GM21737 (cell line): ENCODE measurements at regions not wholly inside any gene's neighbourhood (a gene's known extent, or its start where the extent isn't known, plus 50 kb on each side); places are given as distances from the start of the nearest gene placed in this dataset.
A peak's percentile ranks its signal among the peaks of the same experiment; 100 is the strongest.

Experiments
- ATAC-seq: cut with Tn5 transposase; IDR thresholded peaks from one replicate; pipeline ENCODE4 v1.9.1; 2021; ENCODE audit warnings: mild to moderate bottlenecking, moderate library complexity; ENCODE audit not compliant: unreplicated experiment

DNA sequence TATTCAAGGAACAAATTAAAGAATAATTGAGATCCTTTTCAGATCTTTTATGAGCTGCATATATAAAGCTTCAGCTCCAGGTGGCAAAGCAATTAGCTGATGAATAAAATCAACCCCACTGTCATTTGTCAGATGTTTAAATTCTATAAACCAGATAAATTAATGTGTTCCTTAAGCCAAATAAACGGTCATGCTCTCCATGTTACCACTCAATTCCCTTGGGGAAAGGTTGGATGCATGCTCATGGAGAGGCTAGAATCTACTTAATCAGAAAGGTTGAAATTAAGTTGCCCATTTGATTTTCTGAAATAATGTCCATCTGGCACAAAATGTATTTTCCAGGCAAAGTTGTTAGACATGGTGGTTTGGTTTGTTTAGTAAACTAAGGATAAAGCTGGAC, 282.5 kb upstream of the SPRED2 start:
- ATAC-seq: no peak

DNA sequence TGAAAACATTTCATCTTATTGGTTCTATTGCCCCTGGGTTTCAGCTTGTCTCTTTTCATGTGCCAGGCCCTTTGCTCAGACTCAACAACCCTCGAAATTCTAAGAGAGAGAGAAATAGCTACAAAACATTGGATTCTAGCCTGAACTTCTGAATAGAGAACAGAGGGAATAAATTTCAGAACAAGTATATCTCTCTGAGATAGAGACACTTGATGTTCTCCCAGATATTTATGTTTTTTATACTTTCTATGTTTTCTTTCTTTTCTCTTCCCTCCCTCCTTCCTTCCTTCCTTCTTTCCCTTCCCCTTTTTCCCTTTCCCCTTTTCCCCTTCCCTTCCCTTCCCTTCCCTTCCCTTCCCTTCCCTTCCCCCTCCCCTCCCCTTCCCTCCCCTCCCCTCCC, 279.5 kb upstream of the SPRED2 start:
- ATAC-seq: no peak

DNA sequence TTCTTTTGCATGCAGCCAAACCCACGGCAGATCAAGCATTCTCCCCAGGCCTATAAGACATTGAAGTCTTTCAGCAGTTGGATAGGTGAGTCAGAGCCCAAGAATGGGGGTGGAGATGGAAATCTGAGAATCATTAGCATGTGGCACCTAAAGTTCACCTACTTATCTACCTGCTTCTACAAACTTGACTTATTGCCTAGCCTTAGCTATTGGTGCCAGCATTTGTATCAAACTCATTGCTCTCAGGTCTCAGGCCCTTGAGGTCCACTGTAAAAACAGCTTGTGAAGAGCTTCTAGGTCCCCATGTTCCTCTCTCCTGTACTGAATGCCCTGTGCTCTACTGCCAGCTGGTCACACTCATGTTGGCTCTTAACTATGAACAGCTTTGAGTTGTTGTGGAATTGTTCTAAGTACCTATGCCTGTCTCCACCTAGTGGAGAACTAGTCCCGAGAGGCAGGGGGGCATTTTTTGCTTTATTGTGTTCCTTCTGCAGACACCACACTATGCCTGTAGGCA, 278.4 kb upstream of the SPRED2 start:
- ATAC-seq: no peak

DNA sequence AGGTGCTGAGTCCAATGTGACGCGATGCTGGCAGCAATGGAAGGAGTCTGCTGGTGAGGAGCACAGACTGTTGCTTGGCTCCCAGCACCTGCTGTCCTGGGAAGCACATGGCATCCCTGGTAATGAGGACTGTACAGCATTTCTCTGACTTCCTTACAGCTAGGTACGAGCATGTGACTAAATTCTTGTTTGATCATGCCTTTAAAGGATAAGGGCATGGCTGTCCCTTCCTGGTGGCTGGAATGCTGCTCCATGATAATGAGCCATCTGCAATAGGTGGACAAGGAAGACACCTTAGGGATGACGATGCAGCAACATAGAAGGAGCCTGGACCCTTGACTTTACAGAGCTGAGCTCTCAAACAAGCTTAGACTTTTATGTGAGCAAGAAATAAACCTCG, 278.0 kb upstream of the SPRED2 start:
- no peak for ATAC-seq

DNA sequence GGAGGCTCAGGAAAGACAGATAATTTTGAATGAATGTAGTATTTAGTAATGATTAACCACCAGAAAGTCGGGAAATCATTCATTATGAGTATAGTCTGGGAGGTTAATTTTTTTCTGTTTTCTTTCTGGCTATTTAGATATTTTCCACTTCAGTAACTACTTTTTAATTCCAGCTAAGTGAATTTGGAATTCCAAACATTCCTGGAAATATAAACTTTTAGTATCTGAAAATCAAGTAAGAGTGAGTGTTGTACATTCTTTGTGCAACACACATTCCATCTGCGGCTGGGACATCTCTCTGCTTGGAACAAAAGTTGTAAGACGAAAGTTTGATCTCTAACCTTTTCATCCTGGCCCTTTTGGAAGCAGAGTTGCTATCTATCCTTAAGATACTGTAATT, 275.7 kb upstream of the SPRED2 start:
- ATAC-seq: no peak

DNA sequence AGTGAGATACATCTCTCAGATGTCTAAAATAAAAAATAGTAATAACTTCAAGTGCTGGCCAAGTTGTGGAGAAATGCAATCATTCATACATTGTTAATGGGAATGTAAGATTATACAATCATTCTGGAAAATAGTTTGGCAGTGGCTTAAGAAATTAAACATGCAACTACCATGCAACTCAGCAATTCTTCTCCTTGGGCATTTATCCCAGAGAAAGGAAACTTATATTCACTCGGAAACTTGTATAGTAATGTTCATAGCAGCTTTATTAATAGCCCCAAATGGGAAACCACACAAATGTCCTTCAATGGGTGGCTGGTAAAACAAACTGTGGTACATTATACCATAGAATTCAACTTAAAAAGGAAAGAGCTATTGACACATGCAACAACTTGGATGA, 274.0 kb upstream of the SPRED2 start:
- ATAC-seq: no peak

DNA sequence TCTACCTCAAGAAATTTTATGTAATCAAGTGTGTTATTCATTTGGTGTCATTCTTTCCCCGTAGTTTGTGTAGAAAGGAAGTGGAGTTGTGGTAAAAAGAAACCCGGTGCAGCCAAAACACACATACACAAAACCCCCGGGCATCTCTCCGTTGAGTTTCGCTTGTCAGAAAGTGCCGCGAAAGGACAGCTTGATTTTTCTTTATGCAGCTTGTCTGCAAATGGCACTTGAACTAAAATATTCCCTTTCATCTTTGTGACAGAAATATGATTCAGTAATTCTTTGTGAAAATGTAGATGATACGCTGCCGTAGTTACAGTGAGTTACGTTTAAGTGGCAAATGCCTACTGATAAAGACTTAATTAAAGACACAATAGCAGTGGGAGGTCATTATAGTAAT, 268.8 kb upstream of the SPRED2 start:
- ATAC-seq: no peak

DNA sequence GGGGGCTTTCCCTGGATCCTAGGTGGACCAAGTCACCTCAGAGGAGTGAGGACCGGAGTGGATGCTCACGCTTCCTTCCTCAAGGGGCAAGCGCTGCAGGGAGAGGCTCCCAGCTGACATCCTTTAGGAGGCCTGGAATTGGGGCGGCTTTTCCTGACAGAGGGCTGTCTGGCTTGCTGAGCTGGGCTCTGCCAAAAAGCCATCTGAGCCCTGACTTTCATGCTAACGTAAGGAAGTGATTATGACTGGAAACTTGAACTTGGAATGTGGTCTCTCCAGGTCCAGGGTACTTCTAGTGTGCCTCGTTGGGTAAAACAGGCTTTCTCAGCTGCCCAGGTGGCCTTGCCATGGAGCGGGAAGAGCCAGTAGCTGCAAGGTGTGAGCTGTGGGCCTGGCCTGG, 268.3 kb upstream of the SPRED2 start:
- ATAC-seq: no peak

DNA sequence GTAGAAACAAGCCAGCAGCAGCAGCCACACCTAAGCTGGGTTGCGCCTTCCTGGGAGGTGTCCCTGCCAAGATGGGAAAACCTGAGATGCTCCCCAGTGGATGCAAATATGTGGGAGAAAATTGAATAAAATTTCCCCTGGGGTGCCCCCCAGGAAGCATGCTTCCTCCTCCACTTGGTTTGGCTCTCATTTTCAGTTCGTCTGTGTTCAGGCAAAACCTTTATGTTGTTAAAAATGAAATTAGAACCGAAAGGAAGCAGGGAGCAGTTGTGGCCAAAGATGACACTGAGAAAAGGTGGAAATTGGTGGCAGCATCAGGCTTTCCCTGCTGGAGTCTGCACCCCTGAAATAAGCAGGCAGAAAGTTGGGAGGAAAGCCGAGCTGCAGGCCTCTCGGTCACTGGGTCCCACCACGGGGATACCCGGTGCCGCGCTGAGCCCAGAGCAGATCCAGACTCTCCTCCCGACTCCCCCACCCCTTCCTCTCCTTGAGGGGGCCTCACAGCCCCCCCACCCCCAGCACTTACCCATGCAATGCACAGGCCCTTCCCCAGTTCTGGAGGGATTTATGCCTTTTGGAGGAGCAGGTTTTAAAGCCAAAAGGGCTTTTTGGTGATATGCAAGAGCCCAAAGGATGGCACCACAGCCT, 267.7 kb upstream of the SPRED2 start:
- no peak for ATAC-seq

DNA sequence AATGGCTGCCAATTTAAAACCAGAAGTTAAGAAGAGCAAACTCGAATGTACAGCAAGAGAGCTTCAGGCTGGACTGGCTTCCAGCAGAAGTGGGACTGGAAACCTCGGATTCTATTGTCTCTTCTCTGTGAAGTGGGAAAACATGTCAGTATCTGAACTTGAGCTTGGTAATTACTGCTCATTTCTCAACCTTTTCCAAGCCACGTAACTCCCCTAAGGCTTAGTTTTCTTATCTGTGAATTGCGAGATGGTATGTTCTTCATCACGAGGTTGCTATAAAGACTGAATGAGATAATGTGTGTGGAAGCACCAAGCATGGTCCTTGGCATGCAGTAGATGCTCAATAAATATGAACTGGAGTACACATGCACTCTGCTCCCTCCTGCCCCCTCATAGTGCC, 259.4 kb upstream of the SPRED2 start:
- no peak for ATAC-seq

DNA sequence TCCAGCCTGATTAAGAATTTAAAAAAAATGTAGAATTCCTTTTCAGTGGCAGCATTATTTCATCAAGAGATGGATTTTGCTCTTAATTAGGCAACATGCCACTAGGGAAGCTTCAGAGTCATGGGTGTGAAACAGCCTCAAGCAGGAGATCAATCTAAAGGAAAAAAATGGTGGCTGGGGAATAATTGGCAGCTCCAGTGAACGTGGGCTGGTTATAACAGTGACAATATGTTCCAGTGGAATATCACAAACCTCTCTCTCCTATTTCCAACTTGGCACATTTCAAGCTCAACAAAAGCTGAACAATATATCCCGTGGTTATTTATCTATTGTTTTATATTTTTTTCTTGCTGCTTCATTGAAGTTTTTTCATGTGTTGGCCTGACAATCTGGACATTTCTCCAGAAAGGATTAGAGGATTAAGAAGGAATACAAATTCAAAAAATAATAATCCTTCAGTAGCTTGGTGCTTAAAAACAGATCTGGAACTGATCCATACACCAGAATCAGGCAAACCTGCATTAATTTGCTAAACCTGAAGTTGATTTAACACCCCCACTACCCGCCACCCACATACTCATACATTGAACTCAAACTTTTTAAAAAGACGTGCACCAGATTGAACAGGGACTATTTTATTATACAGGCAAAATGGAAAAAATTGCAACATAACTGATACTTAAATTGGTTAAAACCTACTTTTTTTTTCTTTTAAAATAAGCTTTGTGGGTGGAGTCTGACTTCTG, 255.9 kb upstream of the SPRED2 start:
- no peak for ATAC-seq

DNA sequence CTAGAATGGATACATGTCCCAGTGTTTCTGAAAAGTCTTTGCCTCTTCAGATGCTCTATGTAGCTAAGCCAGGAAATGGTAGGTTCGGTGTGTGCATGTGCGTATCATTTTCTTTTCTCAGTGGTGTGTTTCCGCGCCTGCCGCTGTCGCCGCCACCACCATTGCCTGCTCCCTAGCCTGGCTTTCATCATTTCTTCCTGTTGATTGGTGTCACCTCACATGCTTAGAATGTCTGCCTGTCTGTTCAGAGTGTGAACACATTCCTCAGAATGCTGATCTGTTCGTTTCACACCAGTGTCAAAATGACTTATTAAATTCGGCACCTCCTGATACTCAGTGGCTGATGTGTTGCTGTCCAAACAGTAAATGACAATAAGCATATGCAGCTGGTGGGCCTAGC, 255.2 kb upstream of the SPRED2 start:
- no peak for ATAC-seq

DNA sequence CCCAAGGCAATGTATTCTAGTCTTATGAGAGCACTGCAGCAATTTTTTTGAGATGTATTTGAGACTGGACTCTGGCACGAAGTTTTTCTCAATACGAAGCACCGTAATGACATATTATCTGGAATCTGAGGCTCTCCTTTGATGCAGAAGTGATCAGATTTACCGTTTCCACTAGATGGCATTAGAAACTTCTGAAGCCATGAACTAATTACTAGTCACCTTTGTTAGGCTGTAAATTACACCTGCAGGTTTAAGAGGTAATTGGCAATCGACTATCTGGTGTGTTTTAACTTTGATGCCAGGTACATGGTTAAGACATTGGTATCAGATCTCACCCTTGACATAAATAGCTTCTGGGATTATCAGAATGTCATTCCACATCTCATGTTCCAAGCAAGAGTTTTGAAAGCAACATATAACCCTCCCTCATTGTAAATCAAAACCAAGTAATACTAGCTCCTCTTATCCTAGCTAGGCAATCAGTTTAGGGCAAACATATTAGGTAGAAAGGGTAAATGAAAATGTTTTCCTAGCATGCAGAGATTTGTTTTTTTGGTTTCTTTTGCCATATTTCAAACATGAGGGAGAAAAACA, 254.6 kb upstream of the SPRED2 start:
- no peak for ATAC-seq

DNA sequence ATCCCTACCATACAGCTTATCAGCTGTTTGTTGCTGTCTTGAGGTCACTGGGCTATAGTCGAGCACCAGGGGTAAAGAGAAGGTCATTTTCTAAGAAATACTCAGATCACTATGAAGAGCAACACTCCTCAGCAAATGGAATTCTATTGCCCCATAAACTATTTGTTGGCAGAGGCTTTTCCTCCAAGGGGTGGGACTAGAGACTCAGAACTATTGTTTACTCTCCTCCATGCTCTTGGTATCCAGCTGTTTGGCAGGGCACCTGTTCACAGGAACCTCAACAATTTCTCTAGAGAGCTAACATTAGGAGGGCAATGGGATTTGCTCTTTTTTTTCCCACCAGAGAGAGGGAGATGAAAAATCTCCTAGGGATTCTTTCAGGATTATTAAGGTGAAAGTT, 249.1 kb upstream of the SPRED2 start:
- no peak for ATAC-seq

DNA sequence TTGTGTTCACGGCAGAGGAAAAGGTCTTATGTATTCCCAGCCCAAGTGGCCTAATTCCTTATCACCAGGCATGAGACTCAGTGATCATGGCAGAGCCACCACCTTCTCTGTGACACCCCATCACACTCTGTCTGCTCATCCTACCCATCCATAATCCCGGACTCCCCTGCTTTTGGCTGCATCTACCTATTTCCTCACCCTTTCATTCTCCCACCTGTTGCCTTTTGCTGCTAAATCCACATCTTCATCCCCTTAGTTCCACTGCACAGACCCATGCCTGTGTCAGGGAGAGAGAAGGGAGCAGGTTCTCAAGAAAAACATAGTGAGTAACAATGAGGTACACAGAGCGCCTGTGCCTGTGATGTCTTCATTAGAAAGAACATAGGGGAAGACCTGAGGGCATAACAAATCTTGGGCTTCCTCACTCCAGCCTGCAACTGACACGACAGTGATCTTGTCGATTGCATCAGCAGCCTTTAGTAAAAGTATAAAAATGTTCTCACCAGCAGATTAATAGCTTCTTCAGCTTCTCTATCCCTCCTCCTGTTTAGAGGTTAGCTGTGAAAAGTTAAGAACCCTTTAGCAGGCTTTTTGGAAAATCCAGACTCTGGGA, 246.5 kb upstream of the SPRED2 start:
- ATAC-seq: no peak

DNA sequence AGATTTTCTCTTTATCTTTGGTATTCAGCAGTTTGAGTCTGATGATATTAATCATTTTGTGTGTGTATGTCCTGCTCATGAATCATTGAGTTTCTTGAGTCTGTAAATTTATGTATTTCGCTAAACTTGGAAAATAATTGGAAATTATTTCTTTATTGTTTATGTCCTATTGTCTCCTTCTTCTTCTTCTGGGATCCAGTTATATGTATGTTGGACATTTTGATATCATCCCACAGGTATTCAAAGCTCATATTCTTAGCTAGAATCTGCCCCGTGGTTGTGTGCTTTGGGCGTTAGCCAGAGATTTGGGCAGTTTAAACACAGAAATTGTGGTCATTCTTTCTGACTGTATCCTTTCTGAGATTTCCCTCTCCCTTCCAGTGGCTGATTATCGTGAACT, 243.0 kb upstream of the SPRED2 start:
- no peak for ATAC-seq

DNA sequence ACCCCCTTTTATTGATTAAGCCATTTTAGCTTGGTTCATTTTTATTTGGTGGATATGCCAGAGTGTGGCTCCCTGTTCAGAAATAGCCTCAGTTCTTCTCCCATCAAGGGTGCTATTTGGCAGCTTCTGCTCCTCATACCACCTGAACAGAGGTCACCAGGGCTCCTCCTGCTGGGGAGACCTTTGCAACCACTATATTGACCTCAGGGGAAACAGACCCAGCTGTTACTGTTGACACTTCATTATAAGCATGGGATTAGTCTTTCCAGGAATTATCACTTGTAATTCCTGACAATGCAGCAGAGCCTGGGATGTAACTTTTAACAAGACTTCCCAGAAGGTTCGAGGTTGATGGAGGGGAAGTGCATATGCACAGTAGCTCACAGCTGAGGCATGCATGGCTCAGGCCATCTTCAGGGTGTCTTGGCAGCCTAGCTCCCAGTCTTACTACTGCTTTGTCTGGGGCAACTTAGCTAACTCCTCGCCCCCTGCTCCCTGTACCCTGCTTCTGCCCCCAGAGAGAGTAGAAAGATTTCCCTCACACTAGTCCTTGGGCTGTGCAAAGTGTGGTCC, 239.4 kb upstream of the SPRED2 start:
- no peak for ATAC-seq

DNA sequence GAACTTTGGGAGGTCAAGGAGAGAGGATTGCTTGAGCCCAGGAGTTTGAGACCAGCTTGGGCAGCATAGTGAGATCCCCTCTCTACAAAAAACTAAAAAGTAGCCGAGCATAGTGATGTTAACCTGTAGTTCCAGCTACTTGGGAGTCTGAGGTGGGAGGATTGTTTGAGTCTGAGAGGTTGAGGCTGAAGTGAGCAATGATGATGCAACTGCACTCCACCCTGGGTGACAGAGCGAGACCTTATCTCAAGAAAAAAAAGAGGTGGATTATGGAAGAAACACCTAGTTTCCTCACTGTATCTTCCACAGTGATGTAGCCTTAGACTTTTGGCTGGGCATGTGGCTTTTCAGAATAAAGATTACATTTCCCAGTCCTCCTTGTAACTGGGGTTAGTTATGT, 237.2 kb upstream of the SPRED2 start:
- ATAC-seq: no peak

DNA sequence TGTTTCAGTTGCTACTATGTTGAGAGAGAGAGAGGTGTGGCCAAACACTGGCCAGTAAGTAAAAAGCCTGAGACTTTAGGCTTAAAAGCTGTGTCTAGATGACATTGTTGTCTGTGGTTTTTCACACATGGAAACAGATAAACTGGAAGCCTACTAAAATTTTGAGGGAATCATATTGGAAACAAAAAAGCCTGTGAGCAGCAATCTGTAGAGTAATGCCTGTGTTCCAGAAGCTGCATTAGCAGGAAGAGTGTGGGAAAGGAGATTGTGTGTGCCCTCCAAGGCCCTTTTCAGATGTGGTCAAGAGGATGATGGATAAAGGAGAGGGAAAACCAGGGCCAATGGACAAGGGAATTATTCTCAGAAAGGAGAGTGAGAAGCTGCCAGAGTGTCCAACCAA, 236.3 kb upstream of the SPRED2 start:
- ATAC-seq: no peak

DNA sequence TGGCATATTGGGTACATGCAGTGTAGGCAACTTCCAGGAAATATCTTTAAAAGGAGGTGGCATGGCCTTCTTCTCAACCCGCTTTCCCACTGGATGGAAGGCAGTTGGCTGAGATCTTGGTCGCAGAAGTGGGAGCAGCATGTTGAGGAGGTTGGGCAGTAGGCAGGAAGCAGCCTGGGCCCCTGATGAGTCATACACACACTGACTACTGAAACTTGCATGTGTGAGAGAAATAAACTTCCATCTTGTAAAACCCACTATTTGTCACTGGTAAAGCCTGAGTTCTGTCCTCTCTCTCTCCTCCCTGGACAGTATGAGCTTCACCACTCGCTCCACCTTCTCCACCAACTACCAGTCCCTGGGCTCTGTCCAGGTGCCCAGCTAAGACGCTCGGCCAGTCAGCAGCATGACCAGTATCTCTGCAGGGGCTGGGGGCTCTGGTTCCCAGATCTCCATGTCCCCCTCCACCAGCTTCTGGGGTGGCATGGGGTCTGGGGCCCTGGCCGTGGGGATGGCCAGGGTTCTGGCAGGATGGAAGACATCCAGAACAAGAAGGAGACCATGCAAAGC, 233.8 kb upstream of the SPRED2 start:
- ATAC-seq: peak; percentile 99

DNA sequence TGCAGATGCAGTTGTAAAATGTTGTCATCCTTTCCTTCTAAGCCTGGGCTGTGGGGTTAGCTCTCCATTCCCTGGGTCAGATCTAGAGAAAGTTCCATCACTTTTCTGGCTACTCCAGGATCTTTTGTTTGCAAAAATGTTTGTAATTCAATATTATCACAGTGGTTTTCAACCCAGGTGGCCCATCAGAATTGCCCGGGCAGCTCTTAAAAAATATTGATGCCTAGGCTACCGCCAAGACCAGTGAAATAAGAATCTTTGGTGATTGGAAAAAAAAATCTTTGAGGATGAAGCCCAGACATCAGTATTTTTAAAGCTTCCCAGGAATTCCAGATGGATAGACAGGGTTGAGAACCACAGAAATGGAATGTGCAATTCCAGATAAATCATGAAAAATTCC, 232.5 kb upstream of the SPRED2 start:
- ATAC-seq: no peak
